ENCODE measurements at regions not wholly inside any gene's neighbourhood (a gene's known extent, or its start where the extent isn't known, plus 50 kb on each side); places are given as distances from the start of the nearest gene placed in this dataset.

DNA sequence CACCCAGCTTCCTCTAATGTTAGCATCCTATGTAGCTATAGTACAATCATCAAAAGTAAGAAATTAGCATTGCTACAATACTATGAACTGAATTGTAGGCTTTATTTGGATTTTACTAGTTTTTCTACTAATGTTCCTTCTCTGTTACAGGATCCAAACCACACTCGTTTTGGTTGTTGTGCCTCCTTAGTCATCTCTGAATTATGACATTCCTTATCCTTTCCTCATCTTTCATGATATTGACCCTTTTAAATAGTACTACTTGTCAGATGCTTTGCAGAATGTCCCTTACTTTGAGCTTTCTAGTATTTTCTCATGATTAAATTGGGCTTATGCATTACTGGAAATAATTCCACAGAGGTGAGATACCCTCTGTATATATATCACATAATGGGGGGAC is 265.4 kb downstream of the VPS13C start:
- CTCF ChIA-PET = no interaction called here
- Histone ChIP-seq H3K9ac (ENCODE audit: low read length) (no peak overlapping the region), H3K4me2 (ENCODE audit: low read length) (no peak overlapping the region), H3K36me3 (ENCODE audit: control insufficient read depth in 1 of 2, insufficient read depth in 2 of 2, low read length in 2 of 2) (no peaks in the 10 kb centered on the region), H3K79me2 (ENCODE audit: insufficient read depth, low read length) (no peaks in the 10 kb centered on the region), H3K27me3 (ENCODE audit: insufficient read depth, low read length) (peaks cover 7% of the 10 kb centered on the region), H3K9me2 (ENCODE audit: insufficient read depth) (no peaks in the 10 kb centered on the region), H3K4me3 (replicated peaks in 1 of 2; ENCODE audit: low read depth in 1 of 2, low read length in 2 of 2) (no peak overlapping the region), H4K20me1 (ENCODE audit: insufficient read depth) (no peaks in the 10 kb centered on the region), H3K9me3 (ENCODE audit: control insufficient read depth in 1 of 2, insufficient read depth in 1 of 2, low read depth in 1 of 2, low read length in 2 of 2) (no peaks in the 10 kb centered on the region), H3K4me1 (ENCODE audit: control insufficient read depth in 1 of 2, insufficient read depth in 2 of 2, low read length in 2 of 2) (no peaks in the 10 kb centered on the region), H2AFZ (ENCODE audit: low read depth, low read length, poor library complexity, severe bottlenecking) (no peak overlapping the region), H3K27ac (ENCODE audit: low read depth, low read length) (no peak overlapping the region)
- intact Hi-C loops (cut with micrococcal nuclease) = no loop called here
- POLR2A ChIA-PET = no interaction called here
- no TSS peak for BruUV-seq (replicated peaks)
- TF ChIP-seq SP1 (IDR thresholded peaks at IDR 0.05; ENCODE audit: low read depth) (no peak), ZNF274 (IDR thresholded peaks at IDR 0.05; ENCODE audit: low read depth, low read length) (no peak), ZFX (IDR thresholded peaks at IDR 0.05) (no peak), EZH2phosphoT487 (IDR thresholded peaks at IDR 0.05; ENCODE audit: borderline replicate concordance) (no peak)
- TF ChIP-seq, protein P1, sequence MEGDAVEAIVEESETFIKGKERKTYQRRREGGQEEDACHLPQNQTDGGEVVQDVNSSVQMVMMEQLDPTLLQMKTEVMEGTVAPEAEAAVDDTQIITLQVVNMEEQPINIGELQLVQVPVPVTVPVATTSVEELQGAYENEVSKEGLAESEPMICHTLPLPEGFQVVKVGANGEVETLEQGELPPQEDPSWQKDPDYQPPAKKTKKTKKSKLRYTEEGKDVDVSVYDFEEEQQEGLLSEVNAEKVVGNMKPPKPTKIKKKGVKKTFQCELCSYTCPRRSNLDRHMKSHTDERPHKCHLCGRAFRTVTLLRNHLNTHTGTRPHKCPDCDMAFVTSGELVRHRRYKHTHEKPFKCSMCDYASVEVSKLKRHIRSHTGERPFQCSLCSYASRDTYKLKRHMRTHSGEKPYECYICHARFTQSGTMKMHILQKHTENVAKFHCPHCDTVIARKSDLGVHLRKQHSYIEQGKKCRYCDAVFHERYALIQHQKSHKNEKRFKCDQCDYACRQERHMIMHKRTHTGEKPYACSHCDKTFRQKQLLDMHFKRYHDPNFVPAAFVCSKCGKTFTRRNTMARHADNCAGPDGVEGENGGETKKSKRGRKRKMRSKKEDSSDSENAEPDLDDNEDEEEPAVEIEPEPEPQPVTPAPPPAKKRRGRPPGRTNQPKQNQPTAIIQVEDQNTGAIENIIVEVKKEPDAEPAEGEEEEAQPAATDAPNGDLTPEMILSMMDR (IDR thresholded peaks at IDR 0.05 in 2 of 3, conservative IDR thresholded peaks at IDR 0.05 in 1 of 3; ENCODE audit: borderline replicate concordance in 1 of 3, insufficient read depth in 1 of 3, low read depth in 2 of 3, low read length in 2 of 3) = no peak
- ATAC-seq (no peak), DNase-seq (ENCODE audit: low read depth, low spot score) (no peak)
- RAD21 ChIA-PET (ENCODE audit: low non-redundant PET in 1 of 2, low total read pairs in 2 of 2, uncharacterized antibody in 2 of 2, unreplicated experiment in 2 of 2) = no interaction called here

DNA sequence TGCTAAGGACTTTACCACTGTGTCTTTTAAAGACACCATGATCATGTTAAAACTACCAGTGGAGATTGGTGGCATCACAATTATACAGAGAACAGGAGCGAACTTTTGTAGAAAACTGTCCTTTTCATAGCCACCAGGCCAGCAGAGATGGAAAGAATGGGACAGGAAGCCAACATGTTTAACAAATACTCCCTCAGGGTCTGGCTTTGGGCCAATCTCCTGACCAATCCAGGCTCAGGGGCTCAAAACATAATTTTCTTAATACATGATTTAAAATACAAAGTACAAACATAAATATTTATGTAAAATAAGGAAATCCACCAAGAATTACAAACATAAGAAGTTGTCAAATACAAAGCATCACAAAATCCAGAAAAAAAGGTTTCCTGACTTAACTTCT is 266.0 kb downstream of the VPS13C start:
- no peak overlapping the region for H3K27ac ChIP-seq (ENCODE audit: low read depth, low read length)
- H3K9me3 ChIP-seq (ENCODE audit: control insufficient read depth in 1 of 2, insufficient read depth in 1 of 2, low read depth in 1 of 2, low read length in 2 of 2) = no peaks in the 10 kb centered on the region
- no peak overlapping the region for H3K9ac ChIP-seq (ENCODE audit: low read length)
- POLR2A ChIA-PET = no interaction called here
- ATAC-seq (no peak), DNase-seq (ENCODE audit: low read depth, low spot score) (no peak)
- H2AFZ ChIP-seq (ENCODE audit: low read depth, low read length, poor library complexity, severe bottlenecking) = no peak overlapping the region
- no peaks in the 10 kb centered on the region for H3K79me2 ChIP-seq (ENCODE audit: insufficient read depth, low read length)
- H3K9me2 ChIP-seq (ENCODE audit: insufficient read depth) = no peaks in the 10 kb centered on the region
- intact Hi-C loops (cut with micrococcal nuclease) = no loop called here
- H3K27me3 ChIP-seq (ENCODE audit: insufficient read depth, low read length) = peaks cover 7% of the 10 kb centered on the region
- no peaks in the 10 kb centered on the region for H3K36me3 ChIP-seq (ENCODE audit: control insufficient read depth in 1 of 2, insufficient read depth in 2 of 2, low read length in 2 of 2)
- CTCF ChIA-PET = no interaction called here
- H3K4me1 ChIP-seq (ENCODE audit: control insufficient read depth in 1 of 2, insufficient read depth in 2 of 2, low read length in 2 of 2) = no peaks in the 10 kb centered on the region
- TF ChIP-seq SRF (IDR thresholded peaks at IDR 0.05; ENCODE audit: low read depth) (no peak), EZH2phosphoT487 (IDR thresholded peaks at IDR 0.05; ENCODE audit: borderline replicate concordance) (no peak), YY1 (IDR thresholded peaks at IDR 0.05; ENCODE audit: extremely low read depth, insufficient replicate concordance, low read depth, low read length) (no peak), CEBPB (IDR thresholded peaks at IDR 0.05; ENCODE audit: low read depth) (no peak), SP1 (IDR thresholded peaks at IDR 0.05; ENCODE audit: low read depth) (no peak), TCF7L2 (IDR thresholded peaks at IDR 0.05; ENCODE audit: borderline replicate concordance, extremely low read depth, insufficient read depth, insufficient read length) (no peak), ZFX (IDR thresholded peaks at IDR 0.05) (no peak), JUND (IDR thresholded peaks at IDR 0.05) (no peak)
- TF ChIP-seq, protein P2, sequence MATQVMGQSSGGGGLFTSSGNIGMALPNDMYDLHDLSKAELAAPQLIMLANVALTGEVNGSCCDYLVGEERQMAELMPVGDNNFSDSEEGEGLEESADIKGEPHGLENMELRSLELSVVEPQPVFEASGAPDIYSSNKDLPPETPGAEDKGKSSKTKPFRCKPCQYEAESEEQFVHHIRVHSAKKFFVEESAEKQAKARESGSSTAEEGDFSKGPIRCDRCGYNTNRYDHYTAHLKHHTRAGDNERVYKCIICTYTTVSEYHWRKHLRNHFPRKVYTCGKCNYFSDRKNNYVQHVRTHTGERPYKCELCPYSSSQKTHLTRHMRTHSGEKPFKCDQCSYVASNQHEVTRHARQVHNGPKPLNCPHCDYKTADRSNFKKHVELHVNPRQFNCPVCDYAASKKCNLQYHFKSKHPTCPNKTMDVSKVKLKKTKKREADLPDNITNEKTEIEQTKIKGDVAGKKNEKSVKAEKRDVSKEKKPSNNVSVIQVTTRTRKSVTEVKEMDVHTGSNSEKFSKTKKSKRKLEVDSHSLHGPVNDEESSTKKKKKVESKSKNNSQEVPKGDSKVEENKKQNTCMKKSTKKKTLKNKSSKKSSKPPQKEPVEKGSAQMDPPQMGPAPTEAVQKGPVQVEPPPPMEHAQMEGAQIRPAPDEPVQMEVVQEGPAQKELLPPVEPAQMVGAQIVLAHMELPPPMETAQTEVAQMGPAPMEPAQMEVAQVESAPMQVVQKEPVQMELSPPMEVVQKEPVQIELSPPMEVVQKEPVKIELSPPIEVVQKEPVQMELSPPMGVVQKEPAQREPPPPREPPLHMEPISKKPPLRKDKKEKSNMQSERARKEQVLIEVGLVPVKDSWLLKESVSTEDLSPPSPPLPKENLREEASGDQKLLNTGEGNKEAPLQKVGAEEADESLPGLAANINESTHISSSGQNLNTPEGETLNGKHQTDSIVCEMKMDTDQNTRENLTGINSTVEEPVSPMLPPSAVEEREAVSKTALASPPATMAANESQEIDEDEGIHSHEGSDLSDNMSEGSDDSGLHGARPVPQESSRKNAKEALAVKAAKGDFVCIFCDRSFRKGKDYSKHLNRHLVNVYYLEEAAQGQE (IDR thresholded peaks at IDR 0.05; ENCODE audit: low read depth) = no peak
- H3K4me3 ChIP-seq (replicated peaks in 1 of 2; ENCODE audit: low read depth in 1 of 2, low read length in 2 of 2) = no peak overlapping the region
- BruUV-seq (replicated peaks) = no TSS peak
- RAD21 ChIA-PET (ENCODE audit: low non-redundant PET in 1 of 2, low total read pairs in 2 of 2, uncharacterized antibody in 2 of 2, unreplicated experiment in 2 of 2) = no interaction called here
- H3K4me2 ChIP-seq (ENCODE audit: low read length) = no peak overlapping the region
- H4K20me1 ChIP-seq (ENCODE audit: insufficient read depth) = no peaks in the 10 kb centered on the region
